GM19035 (cell line): ENCODE measurements at regions not wholly inside any gene's neighbourhood (a gene's known extent, or its start where the extent isn't known, plus 50 kb on each side); places are given as distances from the start of the nearest gene placed in this dataset.

Experiments
- ATAC-seq: cut with Tn5 transposase; IDR thresholded peaks from one replicate; pipeline ENCODE4 v1.9.1; 2021; ENCODE audit not compliant: unreplicated experiment

DNA sequence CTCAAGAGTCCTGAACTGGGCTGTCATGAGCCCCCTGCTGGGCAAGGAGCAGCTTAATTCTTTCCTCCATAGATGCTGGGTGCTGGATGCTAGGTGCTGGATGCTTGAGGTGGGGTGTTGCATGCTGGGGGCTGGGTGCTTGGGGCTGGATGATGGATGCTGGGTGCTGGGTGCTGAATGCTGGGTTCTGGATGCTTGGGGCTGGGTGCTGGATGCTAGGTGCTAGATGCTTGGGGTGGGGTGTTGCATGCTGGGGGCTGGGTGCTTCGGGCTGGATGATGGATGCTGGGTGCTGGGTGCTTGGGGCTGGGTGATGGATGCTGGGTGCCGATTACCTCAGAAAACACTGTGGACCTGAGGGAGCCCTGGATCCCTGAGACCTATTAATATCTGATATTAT lies 837.7 kb downstream of the GALR1 start:
- ATAC-seq: no peak

DNA sequence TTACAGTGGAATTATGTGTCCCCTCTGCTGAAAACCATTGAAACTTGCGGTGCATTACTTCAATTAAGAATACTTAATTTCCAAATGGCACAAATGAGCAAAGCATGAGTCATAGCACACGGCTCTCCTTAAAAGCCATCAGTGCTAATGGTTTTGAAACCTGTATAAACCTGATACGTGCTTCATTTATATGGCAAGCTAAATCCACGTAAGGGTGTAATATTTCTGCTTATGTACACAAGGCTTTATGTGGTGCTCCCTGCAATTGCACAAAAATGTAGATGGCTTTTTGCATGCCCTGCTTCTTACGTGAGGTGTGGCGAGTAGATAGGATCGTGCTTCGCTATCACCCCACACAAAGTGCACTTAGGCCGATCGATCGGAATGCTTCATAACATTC lies 840.9 kb downstream of the GALR1 start:
- ATAC-seq: no peak

DNA sequence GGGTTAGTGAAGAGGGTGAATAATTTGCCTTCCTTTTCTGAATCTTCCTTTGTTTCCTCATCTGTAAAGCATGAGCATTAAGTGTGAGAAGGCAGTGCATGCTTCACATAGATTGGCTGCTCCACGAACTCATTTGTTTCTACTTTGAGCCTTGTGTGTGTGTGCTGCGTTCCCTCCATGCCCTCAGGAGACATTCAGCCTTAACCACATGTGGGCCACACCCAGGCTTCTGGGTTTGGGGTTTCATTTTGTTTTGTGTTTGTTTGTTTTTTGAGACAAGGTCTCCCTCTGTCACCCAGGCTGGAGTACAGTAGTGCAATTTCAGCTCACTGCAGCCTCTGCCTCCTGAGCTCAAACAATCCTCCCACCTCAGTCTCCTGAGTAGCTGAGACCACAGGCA lies 843.3 kb downstream of the GALR1 start:
- ATAC-seq: no peak

DNA sequence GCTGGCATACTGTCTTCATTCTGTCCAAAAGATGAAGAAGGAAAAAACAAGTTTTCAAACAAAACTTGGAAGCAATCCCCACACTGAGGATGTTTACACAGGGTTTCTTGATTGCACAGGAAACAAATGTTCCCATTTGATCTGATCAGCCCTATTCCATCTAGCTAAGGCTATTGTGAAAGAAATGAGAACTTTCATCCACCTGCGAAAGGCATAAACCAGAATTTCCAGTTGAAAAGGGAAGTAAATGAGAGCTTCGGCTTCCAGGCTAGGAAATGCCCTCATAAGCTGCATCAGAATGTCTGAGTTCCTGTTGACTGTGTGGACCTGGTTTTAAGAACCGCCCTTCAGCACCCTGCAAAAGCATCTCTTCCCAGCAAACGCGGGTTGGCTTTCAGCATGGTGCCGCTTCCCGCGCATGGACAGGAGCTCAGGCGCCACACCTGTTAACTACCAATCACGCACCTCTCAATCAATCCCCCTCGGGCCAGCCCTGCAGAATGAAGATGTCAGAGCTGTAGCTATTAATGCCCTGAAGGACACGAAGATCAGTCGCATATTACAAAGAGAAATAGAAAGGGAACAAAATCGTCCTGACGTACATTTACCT lies 850.4 kb downstream of the GALR1 start:
- no peak for ATAC-seq

DNA sequence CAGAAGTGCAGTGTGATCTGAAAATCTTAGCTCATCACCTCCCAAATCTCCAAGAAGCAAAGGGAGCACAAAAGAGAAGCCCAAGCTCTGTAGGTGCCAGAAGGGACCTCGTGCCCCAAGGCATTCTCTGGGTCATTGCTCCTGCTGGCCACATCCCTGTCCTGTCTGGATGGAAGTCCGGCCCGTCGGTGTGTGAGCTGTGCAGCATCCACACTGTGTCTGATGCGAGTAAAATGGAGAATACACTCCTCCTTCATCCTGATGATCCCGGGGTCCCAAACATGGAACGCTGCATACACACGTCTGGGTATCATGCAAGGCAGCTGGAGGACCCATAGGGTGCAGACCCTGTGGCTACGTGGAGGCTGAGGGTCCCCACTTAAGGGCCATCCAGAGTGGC lies 851.4 kb downstream of the GALR1 start:
- ATAC-seq: no peak

GRCh38 chr18:78102135-78102534 lies 852.5 kb downstream of the GALR1 start:
- ATAC-seq: no peak

- no peak for ATAC-seq
Observed at GRCh38 chr18:78105611-78106010, 856.0 kb downstream of the GALR1 start.

GRCh38 chr18:78106946-78107345 lies 857.3 kb downstream of the GALR1 start:
- ATAC-seq: no peak

DNA sequence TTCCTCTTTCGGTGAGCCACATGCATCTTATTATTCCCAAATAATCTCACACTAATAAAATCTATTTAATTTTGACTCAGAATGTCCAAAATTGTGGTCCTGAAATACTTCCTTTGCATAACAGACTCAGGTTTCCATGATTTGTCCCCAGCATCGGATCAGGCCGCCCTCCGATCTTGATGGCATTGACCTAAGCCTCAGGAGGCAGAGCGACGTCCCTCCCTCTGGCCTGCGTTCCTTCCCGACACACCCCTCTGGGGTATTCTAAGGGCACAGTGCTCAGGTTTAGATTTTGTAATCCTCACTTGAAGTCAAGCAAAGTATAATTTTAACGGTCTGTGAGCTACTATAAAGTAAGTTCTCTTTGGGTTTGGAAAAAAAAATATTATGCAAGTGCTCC lies 857.7 kb downstream of the GALR1 start:
- ATAC-seq: no peak

DNA sequence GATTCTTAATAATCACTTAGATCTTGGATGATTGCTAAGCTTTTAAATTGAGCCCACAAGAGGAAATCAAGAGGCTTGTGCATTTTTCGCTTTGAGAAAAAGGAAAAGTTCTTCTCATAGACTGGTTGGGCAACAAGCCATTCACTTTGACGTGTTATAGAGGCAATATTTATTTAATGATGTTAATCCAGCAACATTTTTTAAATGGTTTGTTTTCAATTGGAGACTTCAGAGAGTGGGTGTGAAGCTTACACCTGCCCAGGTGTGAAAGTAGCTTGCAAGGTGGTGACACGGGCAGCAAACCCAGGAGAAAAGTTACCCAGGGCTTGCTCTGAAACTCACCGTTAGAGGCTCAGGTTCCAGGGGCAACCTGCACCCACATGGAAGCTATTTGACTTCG lies 858.9 kb downstream of the GALR1 start:
- no peak for ATAC-seq

- ATAC-seq: no peak
Observed at GRCh38 chr18:78113136-78113939, 863.7 kb downstream of the GALR1 start.

- ATAC-seq: no peak
Observed at GRCh38 chr18:78113940-78114251, 864.2 kb downstream of the GALR1 start.

DNA sequence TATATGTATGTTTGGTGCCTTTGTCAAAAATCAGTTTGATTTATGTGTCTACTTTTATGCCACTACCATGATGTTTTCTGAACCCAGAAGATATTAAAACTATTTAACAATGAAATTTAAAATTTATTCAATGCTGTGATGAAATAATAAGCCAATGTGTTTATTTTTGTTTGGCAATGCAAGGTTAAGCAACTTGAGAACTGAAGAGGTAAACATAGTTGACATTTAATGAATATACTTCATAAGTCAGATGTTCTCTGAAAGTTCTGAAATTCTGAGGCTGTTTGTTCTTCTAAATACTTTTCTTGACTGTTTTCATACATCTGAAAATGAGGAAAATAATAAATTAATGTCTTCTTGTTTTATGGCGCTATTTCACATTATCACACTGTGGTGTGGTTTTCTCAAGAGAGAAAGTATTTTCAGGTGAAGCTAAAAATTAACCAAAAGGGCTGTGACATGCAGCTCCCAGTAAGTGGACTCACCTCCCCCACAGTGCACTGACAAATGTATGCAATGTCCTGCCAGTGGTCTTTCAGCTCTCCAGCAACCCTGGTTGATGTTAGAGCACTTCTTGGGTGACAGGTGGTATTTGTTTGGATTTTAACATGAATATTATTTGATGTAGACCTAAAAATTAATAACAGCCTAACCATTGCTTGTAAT lies 863.6 kb upstream of the SALL3 start:
- no peak for ATAC-seq

GRCh38 chr18:78123144-78123909 lies 856.3 kb upstream of the SALL3 start:
- no peak for ATAC-seq

DNA sequence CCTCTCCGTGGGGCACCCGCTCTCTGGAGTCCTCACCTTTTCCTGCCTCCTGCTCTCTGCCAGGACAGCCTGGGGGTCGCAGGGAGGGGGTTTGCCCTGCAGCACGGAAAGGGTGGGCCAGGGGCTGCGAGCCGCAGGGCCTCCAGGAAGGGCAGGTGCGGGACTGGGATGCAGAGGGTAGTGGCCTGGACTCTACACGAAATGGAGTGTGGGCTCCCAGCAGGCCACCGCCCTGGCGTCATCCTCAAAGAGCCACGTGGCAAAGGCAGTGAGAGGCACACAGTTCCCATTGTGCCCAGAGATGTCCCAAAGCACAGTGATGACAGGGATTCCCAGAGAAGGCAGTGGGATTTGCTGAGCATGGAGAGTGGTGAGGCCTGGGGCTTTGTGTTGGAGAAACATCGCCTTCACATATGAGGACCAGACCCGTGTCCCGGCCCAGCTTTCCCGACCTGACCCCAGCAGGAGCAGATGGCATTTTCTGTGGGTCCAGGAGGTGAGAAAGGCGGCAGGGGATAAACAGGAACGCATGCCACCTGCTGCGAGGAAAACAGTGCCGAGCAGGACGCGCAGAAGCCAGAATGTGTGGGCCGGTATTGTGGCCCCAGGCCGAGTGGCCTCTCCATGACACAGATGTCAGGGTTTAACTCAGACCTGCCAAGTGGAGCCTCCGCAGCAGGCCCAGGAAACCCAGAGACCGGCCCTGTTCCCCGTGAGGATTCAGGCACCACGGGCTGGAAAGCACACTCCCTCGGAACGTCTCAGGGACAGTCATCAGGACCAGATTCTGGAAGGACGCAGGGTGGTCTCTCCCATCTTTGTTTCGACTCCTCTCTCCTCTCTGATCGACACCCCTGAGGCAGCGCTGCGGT lies 855.5 kb upstream of the SALL3 start:
- no peak for ATAC-seq

GRCh38 chr18:78125206-78125896 lies 854.3 kb upstream of the SALL3 start:
- ATAC-seq: no peak

GRCh38 chr18:78126106-78126505 lies 853.5 kb upstream of the SALL3 start:
- no peak for ATAC-seq

GRCh38 chr18:78126536-78126935 lies 853.1 kb upstream of the SALL3 start:
- no peak for ATAC-seq

DNA sequence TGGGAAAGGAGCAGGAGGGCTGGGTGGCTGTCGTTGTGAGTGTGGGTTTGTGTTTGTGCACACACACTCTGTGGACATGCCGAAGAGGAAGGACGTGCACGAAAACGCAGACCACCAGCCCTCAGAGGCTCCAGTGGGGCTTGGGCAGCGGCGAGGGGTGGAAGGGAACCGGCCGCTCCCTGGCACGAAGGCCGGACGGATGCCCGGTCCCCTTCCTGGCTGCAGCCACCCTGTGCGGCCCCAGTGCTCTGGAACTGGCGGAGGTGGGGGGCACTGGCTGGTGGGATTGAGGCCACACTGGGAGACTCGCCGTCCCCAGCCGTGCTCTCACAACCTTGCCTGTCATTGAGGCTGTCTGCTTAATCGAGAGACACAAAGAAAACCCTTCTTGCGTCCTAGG lies 852.6 kb upstream of the SALL3 start:
- no peak for ATAC-seq

DNA sequence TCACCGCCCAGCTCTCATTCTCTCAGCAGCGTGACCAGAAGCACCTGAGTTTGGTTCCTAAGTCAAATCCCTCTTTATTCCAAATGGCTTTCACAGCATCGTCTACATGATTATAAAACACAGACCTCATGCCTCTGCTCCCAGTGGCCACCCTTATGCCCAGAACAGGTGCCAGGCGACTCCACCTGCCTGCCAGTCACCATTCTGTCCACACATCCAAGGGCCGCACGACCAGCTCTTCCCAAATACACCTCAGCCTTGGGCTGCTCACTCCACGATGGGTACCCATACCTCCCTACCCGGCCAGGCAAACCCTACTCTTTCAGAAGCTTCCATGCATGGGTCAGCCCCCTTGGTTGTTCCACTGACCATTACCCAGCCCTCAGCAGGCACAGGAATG lies 851.6 kb upstream of the SALL3 start:
- no peak for ATAC-seq
